ENCODE measurements at regions not wholly inside any gene's neighbourhood (a gene's known extent, or its start where the extent isn't known, plus 50 kb on each side); places are given as distances from the start of the nearest gene placed in this dataset.

GRCh38 chr13:47184321-47184720 is 287.5 kb upstream of the HTR2A start:
- no peak for TF ChIP-seq CTCF (IDR thresholded peaks at IDR 0.05; ENCODE audit: insufficient read depth, low read depth, low read length)
- no peak for TF ChIP-seq EZH2 (IDR thresholded peaks at IDR 0.05; ENCODE audit: insufficient read depth, low read length)

Measured in astrocyte (in vitro differentiated cells and primary cell).